ENCODE measurements at regions not wholly inside any gene's neighbourhood (a gene's known extent, or its start where the extent isn't known, plus 50 kb on each side); places are given as distances from the start of the nearest gene placed in this dataset.

GRCh38 chr9:23630488-23630887 is 195.6 kb downstream of the ELAVL2 start:
- TF ChIP-seq CTCF (IDR thresholded peaks at IDR 0.05; ENCODE audit: poor library complexity, severe bottlenecking) (no peak), MXI1 (conservative IDR thresholded peaks at IDR 0.05; ENCODE audit: poor library complexity, severe bottlenecking) (no peak), EZH2 (IDR thresholded peaks at IDR 0.05; ENCODE audit: borderline replicate concordance, insufficient read depth, low read length, poor library complexity, severe bottlenecking) (no peak), REST (IDR thresholded peaks at IDR 0.05; ENCODE audit: borderline replicate concordance) (no peak), POLR2AphosphoS5 (IDR thresholded peaks at IDR 0.05) (no peak), EP300 (conservative IDR thresholded peaks at IDR 0.05; ENCODE audit: poor library complexity, severe bottlenecking) (no peak), SMC3 (conservative IDR thresholded peaks at IDR 0.05; ENCODE audit: poor library complexity) (no peak), RAD21 (conservative IDR thresholded peaks at IDR 0.05) (no peak), TAF1 (IDR thresholded peaks at IDR 0.05; ENCODE audit: low read depth) (no peak)
- Histone ChIP-seq H3K4me2 (ENCODE audit: low read length) (no peak overlapping the region), H3K9me2 (ENCODE audit: insufficient read depth, low read length) (no peaks in the 10 kb centered on the region), H3F3A (ENCODE audit: insufficient read depth, low read length, poor library complexity, severe bottlenecking) (no peaks in the 10 kb centered on the region), H3K27me3 (ENCODE audit: insufficient read depth, low read depth, low read length) (no peaks in the 10 kb centered on the region), H3K79me2 (replicated peaks; ENCODE audit: insufficient read depth, low read length) (no peaks in the 10 kb centered on the region), H2AFZ (ENCODE audit: low read depth, low read length) (no peak overlapping the region), H3K4me3 (ENCODE audit: low read length) (no peak overlapping the region), H4K20me1 (ENCODE audit: insufficient read depth) (no peaks in the 10 kb centered on the region), H3K9me3 (ENCODE audit: low read length) (no peaks in the 10 kb centered on the region), H3K36me3 (ENCODE audit: insufficient read depth, low read length) (no peaks in the 10 kb centered on the region), H3K27ac (ENCODE audit: low read length) (no peak overlapping the region), H3K9ac (ENCODE audit: low read length) (no peak overlapping the region)

- no peak overlapping the region for H3K4me2 ChIP-seq (ENCODE audit: low read length)
- peaks cover 4% of the 10 kb centered on the region for H3K36me3 ChIP-seq (ENCODE audit: insufficient read depth, low read length)
- H3K4me3 ChIP-seq (ENCODE audit: low read length) = no peak overlapping the region
- no peak overlapping the region for H3K9ac ChIP-seq (ENCODE audit: low read length)
- TF ChIP-seq TAF1 (IDR thresholded peaks at IDR 0.05; ENCODE audit: low read depth) = no peak
- TF ChIP-seq EZH2 (IDR thresholded peaks at IDR 0.05; ENCODE audit: borderline replicate concordance, insufficient read depth, low read length, poor library complexity, severe bottlenecking) = no peak
- no peak for TF ChIP-seq RAD21 (conservative IDR thresholded peaks at IDR 0.05)
- TF ChIP-seq MXI1 (conservative IDR thresholded peaks at IDR 0.05; ENCODE audit: poor library complexity, severe bottlenecking) = no peak
- no peak for TF ChIP-seq CTCF (IDR thresholded peaks at IDR 0.05; ENCODE audit: poor library complexity, severe bottlenecking)
- no peak for TF ChIP-seq EP300 (conservative IDR thresholded peaks at IDR 0.05; ENCODE audit: poor library complexity, severe bottlenecking)
- no peak for TF ChIP-seq POLR2AphosphoS5 (IDR thresholded peaks at IDR 0.05)
- TF ChIP-seq REST (IDR thresholded peaks at IDR 0.05; ENCODE audit: borderline replicate concordance) = no peak
- TF ChIP-seq SMC3 (conservative IDR thresholded peaks at IDR 0.05; ENCODE audit: poor library complexity) = no peak
- H2AFZ ChIP-seq (ENCODE audit: low read depth, low read length) = no peak overlapping the region
- no peaks in the 10 kb centered on the region for H3K9me3 ChIP-seq (ENCODE audit: low read length)
- H3K27ac ChIP-seq (ENCODE audit: low read length) = no peak overlapping the region
- no peaks in the 10 kb centered on the region for H3K79me2 ChIP-seq (replicated peaks; ENCODE audit: insufficient read depth, low read length)
- no peaks in the 10 kb centered on the region for H4K20me1 ChIP-seq (ENCODE audit: insufficient read depth)
- H3K27me3 ChIP-seq (ENCODE audit: insufficient read depth, low read depth, low read length) = no peaks in the 10 kb centered on the region
- H3F3A ChIP-seq (ENCODE audit: insufficient read depth, low read length, poor library complexity, severe bottlenecking) = no peaks in the 10 kb centered on the region
- no peaks in the 10 kb centered on the region for H3K9me2 ChIP-seq (ENCODE audit: insufficient read depth, low read length)
Observed at GRCh38 chr9:23635276-23635675, 190.8 kb downstream of the ELAVL2 start.
